B cell (primary cell): ENCODE measurements at regions not wholly inside any gene's neighbourhood (a gene's known extent, or its start where the extent isn't known, plus 50 kb on each side); places are given as distances from the start of the nearest gene placed in this dataset.

Experiments
- ATAC-seq: fragments of 200-7000 bp; cut with Tn5 transposase; one replicate; pipeline ENCODE4 v1.10.0; 2021; ENCODE audit warnings: low read depth, mild to moderate bottlenecking, moderate number of reproducible peaks, moderate library complexity
- CTCF ChIA-PET: fragments of 350-600 bp; sonication (Branson Sonifier 250); formaldehyde crosslinking; loops from one replicate; lab custom pipeline; 2021; ENCODE audit warnings: antibody characterized with exemption, inconsistent platforms; lab: Charles Lee
- POLR2A ChIA-PET: fragments of 350-600 bp; sonication (Branson Sonifier 250); formaldehyde crosslinking; loops from one replicate; lab custom pipeline; 2021; ENCODE audit warnings: antibody characterized with exemption; lab: Charles Lee
- DNase-seq: peaks from one replicate; pipeline ENCODE4 v3.0.0; 2013
- H2AFZ ChIP-seq: 2 replicates; pipeline ENCODE4 v1.6.1; 2012; ENCODE audit warnings: mild to moderate bottlenecking, low read depth, low read length; ENCODE audit not compliant: insufficient read depth, poor library complexity, severe bottlenecking
- H3K27ac ChIP-seq, 2 donors: 1 replicate in 1 of 2; 2 replicates in 1 of 2; pipeline ENCODE4 v1.5.1; 2012 to 2013; ENCODE audit warnings: low read length in 2 of 2, mild to moderate bottlenecking in 2 of 2, moderate library complexity in 1 of 2
- H3K27me3 ChIP-seq, 4 experiments: fragments of 200-600 bp in 1 of 4; sonication (generic) in 1 of 4; replicated peaks in 1 of 4; 1 replicate in 2 of 4; 2 replicates in 2 of 4; pipeline versions ENCODE4 v1.6.1 to v1.7.0; 2013 to 2016; ENCODE audit warnings: low read length in 3 of 4, mild to moderate bottlenecking in 2 of 4, mixed read lengths in 1 of 4, moderate library complexity in 1 of 4; ENCODE audit not compliant: insufficient read depth in 4 of 4, control insufficient read depth in 3 of 4; ENCODE audit errors: control extremely low read depth in 1 of 4
- H3K36me3 ChIP-seq, 2 experiments: replicated peaks in 1 of 2; 1 replicate in 1 of 2; 2 replicates in 1 of 2; pipeline versions ENCODE4 v1.6.1 to v1.7.1; 2013; ENCODE audit warnings: low read length in 1 of 2; ENCODE audit not compliant: insufficient read depth in 2 of 2, control insufficient read depth in 1 of 2; ENCODE audit errors: control extremely low read depth in 1 of 2, extremely low read depth in 1 of 2
- H3K4me1 ChIP-seq, 2 donors: fragments of 200-600 bp in 1 of 2; sonication (generic) in 1 of 2; 1 replicate in 1 of 2; 2 replicates in 1 of 2; pipeline versions ENCODE4 v1.5.1 to v1.6.1; 2013 to 2017; ENCODE audit warnings: low read length in 2 of 2; ENCODE audit not compliant: control insufficient read depth in 2 of 2, insufficient read depth in 2 of 2
- H3K4me2 ChIP-seq: replicated peaks from 2 replicates; pipeline ENCODE3; 2012; ENCODE audit warnings: mild to moderate bottlenecking, low read depth, low read length; ENCODE audit not compliant: poor library complexity, severe bottlenecking
- H3K4me3 ChIP-seq, 5 experiments: fragments of 200-600 bp in 1 of 5; sonication (generic) in 1 of 5; 1 replicate in 3 of 5; 2 replicates in 2 of 5; pipeline versions ENCODE4 v1.5.1 to v1.7.0; 2011 to 2016; ENCODE audit warnings: low read length in 4 of 5, mild to moderate bottlenecking in 4 of 5, low read depth in 2 of 5, control low read depth in 1 of 5, moderate library complexity in 1 of 5; ENCODE audit not compliant: insufficient read depth in 1 of 5; ENCODE audit errors: control extremely low read depth in 1 of 5, extremely low read depth in 1 of 5
- H3K79me2 ChIP-seq: fragments of 200-600 bp; sonication (generic); one replicate; pipeline ENCODE4 v1.6.0; 2016; ENCODE audit warnings: low read length; ENCODE audit not compliant: control insufficient read depth, insufficient read depth
- H3K9ac ChIP-seq: fragments of 200-600 bp; sonication (generic); 2 replicates; pipeline ENCODE4 v1.6.1; 2017; ENCODE audit warnings: mild to moderate bottlenecking, low read length, moderate library complexity
- H3K9me3 ChIP-seq, 3 donors: one replicate each; pipeline versions ENCODE4 v1.6.1 to v1.7.1; 2013; ENCODE audit warnings: low read length in 2 of 3; ENCODE audit not compliant: control insufficient read depth in 2 of 3, insufficient read depth in 1 of 3; ENCODE audit errors: control extremely low read depth in 1 of 3
- H4K20me1 ChIP-seq: 2 replicates; pipeline ENCODE4 v1.6.0; 2012; ENCODE audit warnings: mild to moderate bottlenecking, low read length; ENCODE audit not compliant: insufficient read depth, control insufficient read depth, poor library complexity, severe bottlenecking
- H3K27ac Mint-ChIP-seq: one replicate; pipeline ENCODE4 v1.8.0; 2021; ENCODE audit warnings: mixed read lengths
- H3K27me3 Mint-ChIP-seq: one replicate; pipeline ENCODE4 v1.8.0; 2021; ENCODE audit warnings: mixed read lengths
- H3K4me1 Mint-ChIP-seq: one replicate; pipeline ENCODE4 v1.8.0; 2021; ENCODE audit warnings: mixed read lengths
- H3K4me3 Mint-ChIP-seq: one replicate; pipeline ENCODE4 v1.8.0; 2021; ENCODE audit warnings: mixed read lengths
- H3K9me3 Mint-ChIP-seq: one replicate; pipeline ENCODE4 v1.8.0; 2022; ENCODE audit warnings: mixed read lengths; ENCODE audit not compliant: insufficient read depth
- EZH2 ChIP-seq: IDR thresholded peaks from 2 replicates; pipeline ENCODE4 v1.6.1; 2012; ENCODE audit warnings: borderline replicate concordance, low read depth, mild to moderate bottlenecking, moderate library complexity, low read length; ENCODE audit not compliant: insufficient read depth, poor library complexity, severe bottlenecking
- WGBS: methylation state at CpG from one replicate; pipeline ENCODE4 v1.1.5; 2013; ENCODE audit warnings: missing lambda C conversion rate; ENCODE audit not compliant: insufficient coverage; 5-methylcytosine and 5-hydroxymethylcytosine counted together
- intact Hi-C: fragments of 100-400 bp; cut with micrococcal nuclease; formaldehyde crosslinking; loops from one replicate; pipeline ENCODE4 v1.10.0; 2022
- TF ChIP-seq, protein P1 (sequence below): fragments of 200-600 bp; IDR thresholded peaks from one replicate; pipeline ENCODE4 v1.8.0; 2022; ENCODE audit warnings: antibody characterized with exemption, mild to moderate bottlenecking

DNA sequence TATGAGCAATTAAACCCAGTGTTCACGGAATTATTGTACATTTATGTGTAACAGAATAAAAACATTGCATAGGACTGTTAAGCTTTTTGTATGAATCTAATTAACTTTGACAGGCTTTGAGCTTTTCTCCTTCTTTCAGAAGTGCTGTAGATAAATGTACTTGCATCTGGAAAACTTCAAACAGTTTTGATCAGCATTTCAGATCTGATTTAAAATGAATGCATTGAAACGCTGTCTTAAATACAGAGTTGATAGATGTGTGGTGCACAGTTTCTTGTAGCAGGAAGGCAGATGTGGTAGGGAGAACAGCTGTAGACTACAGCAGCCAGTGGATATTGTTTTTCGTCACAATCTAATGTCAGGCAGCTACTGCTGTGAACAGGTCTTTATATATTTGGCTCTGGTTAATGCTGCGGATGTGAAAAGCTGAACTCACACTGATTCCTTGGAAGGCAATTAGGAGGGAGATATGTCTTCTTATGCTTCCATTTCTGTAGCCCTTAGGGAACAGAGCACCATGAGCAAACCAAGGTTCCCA, 193.8 kb upstream of the GOLIM4 start:
- Mint-ChIP-seq H3K27ac (no peak overlapping the region), H3K27me3 (no peaks in the 10 kb centered on the region), H3K4me1 (no peaks in the 10 kb centered on the region), H3K4me3 (no peak overlapping the region), H3K9me3 (no peaks in the 10 kb centered on the region)
- Histone ChIP-seq H3K4me2 (no peak overlapping the region), H3K27me3 (no peaks in the 10 kb centered on the region), H2AFZ (no peak overlapping the region), H3K4me1 (no peaks in the 10 kb centered on the region), H3K4me3 (no peak overlapping the region), H3K9me3 (no peaks in the 10 kb centered on the region), H3K36me3 (no peaks in the 10 kb centered on the region), H3K79me2 (no peaks in the 10 kb centered on the region), H3K27ac (no peak overlapping the region), H3K9ac (no peak overlapping the region), H4K20me1 (no peaks in the 10 kb centered on the region)
- intact Hi-C loops = no loop called here
- DNase-seq (no peak), ATAC-seq (no peak)
- TF ChIP-seq EZH2 = no peak
- TF ChIP-seq, protein P1, sequence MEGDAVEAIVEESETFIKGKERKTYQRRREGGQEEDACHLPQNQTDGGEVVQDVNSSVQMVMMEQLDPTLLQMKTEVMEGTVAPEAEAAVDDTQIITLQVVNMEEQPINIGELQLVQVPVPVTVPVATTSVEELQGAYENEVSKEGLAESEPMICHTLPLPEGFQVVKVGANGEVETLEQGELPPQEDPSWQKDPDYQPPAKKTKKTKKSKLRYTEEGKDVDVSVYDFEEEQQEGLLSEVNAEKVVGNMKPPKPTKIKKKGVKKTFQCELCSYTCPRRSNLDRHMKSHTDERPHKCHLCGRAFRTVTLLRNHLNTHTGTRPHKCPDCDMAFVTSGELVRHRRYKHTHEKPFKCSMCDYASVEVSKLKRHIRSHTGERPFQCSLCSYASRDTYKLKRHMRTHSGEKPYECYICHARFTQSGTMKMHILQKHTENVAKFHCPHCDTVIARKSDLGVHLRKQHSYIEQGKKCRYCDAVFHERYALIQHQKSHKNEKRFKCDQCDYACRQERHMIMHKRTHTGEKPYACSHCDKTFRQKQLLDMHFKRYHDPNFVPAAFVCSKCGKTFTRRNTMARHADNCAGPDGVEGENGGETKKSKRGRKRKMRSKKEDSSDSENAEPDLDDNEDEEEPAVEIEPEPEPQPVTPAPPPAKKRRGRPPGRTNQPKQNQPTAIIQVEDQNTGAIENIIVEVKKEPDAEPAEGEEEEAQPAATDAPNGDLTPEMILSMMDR = no peak
- CTCF ChIA-PET = no interaction called here
- 94% methylated on average over 2 of the region's 4 CpGs for WGBS
- POLR2A ChIA-PET = no interaction called here

DNA sequence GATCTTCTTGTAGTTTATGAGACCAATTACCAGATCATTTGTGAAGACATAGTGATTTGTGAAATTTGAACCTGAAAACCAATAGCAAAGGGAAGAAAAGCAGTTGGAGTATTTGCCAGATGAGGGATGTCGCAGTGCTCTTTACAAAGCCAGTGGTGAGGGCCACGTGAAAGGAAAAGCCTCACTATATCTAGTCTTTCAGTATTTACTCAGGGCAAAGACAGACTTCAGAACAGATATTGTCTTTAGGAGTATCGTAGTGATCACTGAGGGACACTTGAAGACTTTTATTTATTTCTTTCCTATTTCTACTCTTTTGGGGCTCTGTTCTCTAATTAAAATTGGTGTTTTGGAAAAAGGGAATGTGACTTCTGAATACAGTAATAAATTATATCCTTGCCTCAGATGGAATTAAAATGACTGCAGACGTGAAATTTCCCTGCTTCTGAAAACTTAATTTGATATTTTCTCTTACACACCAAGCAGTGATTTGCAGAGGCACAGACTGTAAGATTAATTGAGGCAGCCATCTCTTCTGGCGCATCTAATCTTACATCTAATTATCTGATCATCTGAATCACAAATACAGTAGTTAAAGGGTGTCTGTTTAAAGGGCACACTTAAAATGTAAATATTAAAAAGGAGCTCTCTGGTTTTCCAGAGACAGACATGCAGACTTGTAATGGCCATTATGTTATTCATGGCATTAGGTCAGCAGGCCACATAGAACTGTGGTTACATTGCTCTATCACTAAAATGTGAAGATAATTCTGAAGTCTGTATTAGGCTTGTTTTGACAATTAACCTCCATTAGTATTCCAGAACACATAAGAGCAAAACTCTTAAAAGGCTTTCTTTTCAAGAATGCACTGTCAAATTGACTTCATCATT, 193.0 kb upstream of the GOLIM4 start:
- Histone ChIP-seq H3K9ac (no peak overlapping the region), H3K27me3 (no peaks in the 10 kb centered on the region), H3K4me1 (no peaks in the 10 kb centered on the region), H2AFZ (no peak overlapping the region), H3K4me2 (no peak overlapping the region), H3K4me3 (no peak overlapping the region), H3K27ac (no peak overlapping the region), H3K9me3 (no peaks in the 10 kb centered on the region), H3K36me3 (no peaks in the 10 kb centered on the region), H4K20me1 (no peaks in the 10 kb centered on the region), H3K79me2 (no peaks in the 10 kb centered on the region)
- Mint-ChIP-seq H3K27ac (no peak overlapping the region), H3K9me3 (no peaks in the 10 kb centered on the region), H3K4me1 (no peaks in the 10 kb centered on the region), H3K4me3 (no peak overlapping the region), H3K27me3 (no peaks in the 10 kb centered on the region)
- POLR2A ChIA-PET = no interaction called here
- WGBS = 95% methylated on average over 2 of the region's 5 CpGs
- no peak for DNase-seq
- no peak for TF ChIP-seq EZH2
- TF ChIP-seq, protein P1 = no peak
- CTCF ChIA-PET = no interaction called here
- no peak for ATAC-seq
- intact Hi-C loops = no loop called here
